Activated T-cell treated with anti-CD3 and anti-CD28 coated beads, Interleukin-2, amount 50 U/mL, for 72 hours (primary cell): ENCODE measurements at regions not wholly inside any gene's neighbourhood (a gene's known extent, or its start where the extent isn't known, plus 50 kb on each side); places are given as distances from the start of the nearest gene placed in this dataset.
A peak's percentile ranks its signal among the peaks of the same experiment; 100 is the strongest.

Source experiments
- ATAC-seq, 2 donors: fragments of 150-1000 bp; cut with Tn5 transposase; replicated peaks in 1 of 2; 2 replicates each; pipeline ENCODE4 v1.10.0; 2021; ENCODE audit warnings: moderate library complexity in 2 of 2, mild to moderate bottlenecking in 1 of 2
- DNase-seq, 2 donors: peaks; one replicate each; pipeline ENCODE4 v3.0.0; 2021 to 2022; ENCODE audit warnings: mixed read lengths in 1 of 2
- H3K27ac Mint-ChIP-seq: one replicate; pipeline ENCODE4 v1.8.0; 2022; ENCODE audit warnings: mild to moderate bottlenecking, moderate library complexity, mixed read lengths
- H3K27me3 Mint-ChIP-seq: one replicate; pipeline ENCODE4 v1.8.0; 2022; ENCODE audit warnings: low read depth, mixed read lengths
- H3K36me3 Mint-ChIP-seq, 2 donors: one replicate each; pipeline ENCODE4 v1.8.0; 2022; ENCODE audit warnings: mixed read lengths in 2 of 2, mild to moderate bottlenecking in 1 of 2; ENCODE audit not compliant: insufficient read depth in 2 of 2
- H3K4me1 Mint-ChIP-seq: one replicate; pipeline ENCODE4 v1.8.0; 2022; ENCODE audit warnings: low read depth, mixed read lengths
- H3K4me3 Mint-ChIP-seq, 2 donors: one replicate each; pipeline ENCODE4 v1.8.0; 2022; ENCODE audit warnings: mild to moderate bottlenecking in 2 of 2, mixed read lengths in 2 of 2, moderate library complexity in 2 of 2
- H3K9me3 Mint-ChIP-seq, 2 donors: one replicate each; pipeline ENCODE4 v1.8.0; 2022; ENCODE audit warnings: mixed read lengths in 2 of 2

DNA sequence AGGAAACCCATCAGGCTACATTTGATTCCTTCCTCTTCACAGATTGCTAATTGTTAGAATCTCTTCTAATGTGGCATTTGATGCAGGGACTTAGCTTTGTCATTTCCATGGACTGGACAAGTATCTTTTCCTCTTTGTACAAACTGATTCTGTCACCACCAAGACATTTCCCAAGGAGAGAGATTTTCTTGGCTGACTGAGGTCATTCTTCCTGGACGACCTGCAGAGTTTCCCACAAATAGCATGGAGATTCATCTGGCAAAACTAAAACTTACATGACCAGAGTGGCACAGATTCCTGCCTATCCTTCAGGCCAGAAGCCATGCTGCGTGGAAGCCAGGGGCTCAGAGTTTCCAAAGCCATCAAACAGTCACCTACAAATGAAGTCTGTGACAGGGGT lies 269.2 kb upstream of the LRTM1 start:
- no peak overlapping the region for H3K27ac Mint-ChIP-seq
- no peak for DNase-seq
- peaks cover 3 to 5% of the 10 kb centered on the region in 2 donors for H3K9me3 Mint-ChIP-seq
- no peak for ATAC-seq
- no peaks in the 10 kb centered on the region for H3K27me3 Mint-ChIP-seq
- H3K4me1 Mint-ChIP-seq: no peaks in the 10 kb centered on the region
- no peaks in the 10 kb centered on the region for H3K36me3 Mint-ChIP-seq
- H3K4me3 Mint-ChIP-seq: no peak overlapping the region

DNA sequence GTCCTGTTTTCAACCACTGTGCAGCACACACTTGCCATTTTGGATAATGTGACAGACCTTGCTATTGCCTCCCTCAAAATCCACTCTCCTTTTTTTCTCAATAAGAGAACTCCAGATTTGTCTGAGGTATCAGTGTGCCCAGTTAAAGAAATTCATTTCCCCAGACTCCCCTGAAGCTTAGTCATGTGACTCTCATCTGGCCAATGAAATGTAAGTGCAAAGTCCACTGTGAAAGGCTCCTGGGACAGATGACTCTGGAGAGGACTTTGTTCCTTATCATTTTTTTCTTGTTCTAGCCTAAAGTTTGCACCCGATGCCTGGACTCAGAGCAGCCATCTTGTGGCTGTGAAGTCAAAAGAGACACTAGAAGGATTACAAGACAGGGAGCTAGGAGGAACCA lies 268.6 kb upstream of the LRTM1 start:
- no peak overlapping the region for H3K27ac Mint-ChIP-seq
- no peaks in the 10 kb centered on the region for H3K36me3 Mint-ChIP-seq
- no peak for ATAC-seq
- no peak for DNase-seq
- H3K4me3 Mint-ChIP-seq: no peak overlapping the region
- no peaks in the 10 kb centered on the region for H3K4me1 Mint-ChIP-seq
- H3K9me3 Mint-ChIP-seq: peaks cover 3 to 5% of the 10 kb centered on the region in 2 donors
- H3K27me3 Mint-ChIP-seq: no peaks in the 10 kb centered on the region

DNA sequence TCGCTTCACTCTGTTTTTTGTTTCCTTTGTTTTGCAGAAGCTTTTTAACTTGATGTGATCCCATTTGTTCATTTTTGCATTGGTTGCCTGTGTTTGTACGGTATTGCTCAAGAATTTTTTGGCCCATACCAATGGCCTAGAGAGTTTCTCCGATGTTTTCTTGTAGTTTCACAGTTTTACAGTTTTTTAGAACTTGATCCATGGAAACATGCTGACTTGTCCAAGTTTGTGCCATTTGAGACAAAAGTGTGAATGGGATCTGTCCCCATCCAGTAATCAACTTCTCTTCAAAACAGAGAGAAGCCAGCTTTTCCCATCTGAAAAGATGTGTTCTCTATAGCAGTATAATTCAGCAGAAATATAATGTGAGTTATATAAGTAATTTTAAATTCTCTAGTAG lies 266.5 kb upstream of the LRTM1 start:
- Mint-ChIP-seq H3K36me3 (no peaks in the 10 kb centered on the region), H3K9me3 (peaks cover 3 to 5% of the 10 kb centered on the region in 2 donors), H3K4me1 (no peaks in the 10 kb centered on the region), H3K27me3 (no peaks in the 10 kb centered on the region), H3K4me3 (no peak overlapping the region), H3K27ac (no peak overlapping the region)
- DNase-seq (no peak), ATAC-seq (no peak)

DNA sequence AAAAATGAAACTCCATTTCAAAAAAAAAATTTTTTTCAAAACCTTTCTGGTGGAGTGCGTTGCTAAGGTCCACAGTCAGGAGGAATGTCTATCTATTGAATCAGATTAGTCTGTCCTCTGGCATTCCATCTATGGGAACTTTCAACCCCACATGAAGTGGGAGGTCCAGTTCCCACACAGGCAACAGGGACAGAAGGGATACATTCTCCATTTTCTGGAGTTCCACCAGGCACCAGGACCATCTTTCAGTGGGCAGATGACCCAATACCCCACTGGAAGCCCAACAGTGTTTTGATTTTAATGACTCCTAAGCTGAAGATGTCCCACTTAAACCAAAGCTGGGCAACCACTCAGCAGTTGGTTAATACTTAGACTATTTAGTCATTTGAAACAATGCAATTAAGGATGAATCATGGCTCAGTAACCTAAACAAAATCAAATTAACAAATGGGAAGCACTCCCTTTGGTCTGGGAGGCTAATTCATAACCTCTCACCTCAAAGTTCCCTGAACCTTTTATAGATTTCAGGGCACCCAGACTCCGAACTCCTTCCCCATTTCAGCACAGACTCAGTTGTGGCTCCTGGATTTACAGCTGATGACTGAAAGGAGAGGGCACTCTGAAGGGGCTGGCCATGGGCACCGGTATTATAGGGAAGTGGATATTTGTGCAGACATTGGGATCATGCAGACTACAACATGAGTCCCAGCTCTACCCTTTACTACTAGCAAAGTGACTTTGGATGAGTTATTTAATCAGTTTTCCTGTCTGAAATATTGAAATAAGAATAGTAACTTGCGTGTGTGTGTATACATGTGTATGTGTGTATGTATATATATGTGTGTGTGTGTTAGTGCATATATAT lies 264.3 kb upstream of the LRTM1 start:
- no peak for ATAC-seq
- no peaks in the 10 kb centered on the region for H3K27me3 Mint-ChIP-seq

DNA sequence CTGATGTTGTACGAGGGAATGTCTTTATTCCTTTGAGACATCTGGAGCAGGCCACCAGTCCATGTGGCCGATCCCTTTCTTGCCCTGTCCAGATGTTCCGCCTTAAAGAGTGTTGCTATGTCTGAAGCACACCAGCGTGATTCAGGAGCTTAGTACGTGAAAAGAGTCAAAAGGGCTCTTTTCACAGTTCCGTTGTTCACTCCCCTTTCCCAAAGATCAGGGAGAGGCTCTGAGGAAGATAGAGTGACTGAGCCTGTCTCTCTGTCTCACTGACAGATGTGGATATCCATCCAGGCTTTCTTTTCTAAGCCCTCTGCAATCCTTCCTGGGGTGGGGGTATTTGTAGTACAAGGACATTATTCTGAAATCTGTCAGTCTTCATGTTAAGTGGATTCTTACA lies 262.5 kb upstream of the LRTM1 start:
- no peak for ATAC-seq
- Mint-ChIP-seq H3K4me1 (no peaks in the 10 kb centered on the region), H3K36me3 (no peaks in the 10 kb centered on the region), H3K27ac (no peak overlapping the region), H3K27me3 (no peaks in the 10 kb centered on the region), H3K9me3 (peaks cover 2 to 3% of the 10 kb centered on the region in 2 donors), H3K4me3 (no peak overlapping the region)
- no peak for DNase-seq

More for the DNA sequence above, 264.3 kb upstream of the LRTM1 start:
- Mint-ChIP-seq H3K4me3 (no peak overlapping the region), H3K4me1 (no peaks in the 10 kb centered on the region), H3K9me3 (peaks cover 2 to 3% of the 10 kb centered on the region in 2 donors), H3K27ac (no peak overlapping the region), H3K36me3 (no peaks in the 10 kb centered on the region)
- DNase-seq: no peak

DNA sequence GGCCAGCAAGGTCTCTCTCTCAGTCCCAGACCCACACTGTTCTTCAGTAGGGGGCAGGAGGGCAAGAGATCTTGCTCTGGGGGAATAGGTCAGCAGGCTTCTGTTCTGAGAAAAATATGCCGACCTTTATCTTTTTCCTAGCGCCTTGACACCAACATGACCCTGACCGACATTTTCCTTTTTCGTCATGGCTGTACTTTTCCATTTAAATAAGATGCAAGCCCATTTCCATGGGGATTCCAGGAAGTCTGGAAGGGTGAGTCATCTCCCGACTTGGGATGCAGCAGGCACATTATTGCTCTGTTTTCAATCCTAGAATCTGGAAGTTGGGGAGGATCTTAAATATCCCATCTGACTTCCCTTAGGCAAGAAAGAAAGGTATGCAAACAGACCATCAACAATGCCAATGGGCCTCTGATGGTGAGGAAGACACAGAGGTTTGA lies 261.5 kb upstream of the LRTM1 start:
- Mint-ChIP-seq H3K27ac (no peak overlapping the region), H3K4me1 (no peaks in the 10 kb centered on the region), H3K9me3 (peaks cover 2 to 3% of the 10 kb centered on the region in 2 donors), H3K4me3 (no peak overlapping the region), H3K36me3 (no peaks in the 10 kb centered on the region), H3K27me3 (no peaks in the 10 kb centered on the region)
- ATAC-seq: no peak
- DNase-seq: no peak

DNA sequence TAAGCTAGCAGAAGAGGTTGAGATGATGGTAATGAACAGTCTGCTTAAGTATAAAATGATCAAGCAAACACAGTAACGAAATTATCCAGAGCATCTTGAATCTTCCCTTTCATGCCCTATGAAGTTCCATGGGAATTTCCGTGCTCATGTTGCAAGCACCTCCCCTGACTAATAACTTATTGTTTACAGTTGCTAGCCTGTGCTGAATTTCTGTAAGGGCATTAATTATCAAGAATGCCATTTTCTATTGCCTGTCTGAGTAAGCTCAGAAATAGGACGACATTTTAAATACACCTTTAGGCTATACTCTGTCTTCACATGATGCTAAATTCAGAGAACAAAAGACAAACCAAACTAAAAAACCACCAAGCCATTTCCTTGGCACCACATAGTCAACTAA lies 257.5 kb upstream of the LRTM1 start:
- Mint-ChIP-seq H3K27me3 (no peaks in the 10 kb centered on the region), H3K9me3 (peaks cover 0 to 2% of the 10 kb centered on the region in 2 donors), H3K4me1 (no peaks in the 10 kb centered on the region), H3K4me3 (no peak overlapping the region), H3K36me3 (no peaks in the 10 kb centered on the region), H3K27ac (no peak overlapping the region)
- ATAC-seq (no peak), DNase-seq (no peak)

DNA sequence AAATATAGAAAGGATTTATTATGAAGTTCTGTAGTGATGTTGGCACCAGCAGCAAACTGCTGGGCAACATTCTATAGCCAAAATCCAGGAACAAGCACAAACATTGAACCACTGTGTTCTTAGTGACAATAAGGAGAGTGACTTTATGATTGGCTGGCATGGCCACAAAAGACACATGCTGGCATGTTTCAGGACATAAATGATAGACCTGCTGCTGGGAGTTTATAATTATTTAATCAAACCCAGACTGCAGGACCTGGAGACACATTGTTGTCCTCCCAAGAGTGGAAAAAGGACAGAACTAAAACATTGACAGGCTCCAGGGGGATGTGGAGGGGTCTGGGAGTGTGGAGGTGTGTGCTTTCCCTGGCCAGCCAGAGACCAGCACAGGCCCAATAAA lies 255.3 kb upstream of the LRTM1 start:
- Mint-ChIP-seq H3K27ac (no peak overlapping the region), H3K4me3 (no peak overlapping the region), H3K27me3 (no peaks in the 10 kb centered on the region), H3K9me3 (no peaks in the 10 kb centered on the region), H3K4me1 (no peaks in the 10 kb centered on the region), H3K36me3 (no peaks in the 10 kb centered on the region)
- DNase-seq: no peak
- no peak for ATAC-seq

DNA sequence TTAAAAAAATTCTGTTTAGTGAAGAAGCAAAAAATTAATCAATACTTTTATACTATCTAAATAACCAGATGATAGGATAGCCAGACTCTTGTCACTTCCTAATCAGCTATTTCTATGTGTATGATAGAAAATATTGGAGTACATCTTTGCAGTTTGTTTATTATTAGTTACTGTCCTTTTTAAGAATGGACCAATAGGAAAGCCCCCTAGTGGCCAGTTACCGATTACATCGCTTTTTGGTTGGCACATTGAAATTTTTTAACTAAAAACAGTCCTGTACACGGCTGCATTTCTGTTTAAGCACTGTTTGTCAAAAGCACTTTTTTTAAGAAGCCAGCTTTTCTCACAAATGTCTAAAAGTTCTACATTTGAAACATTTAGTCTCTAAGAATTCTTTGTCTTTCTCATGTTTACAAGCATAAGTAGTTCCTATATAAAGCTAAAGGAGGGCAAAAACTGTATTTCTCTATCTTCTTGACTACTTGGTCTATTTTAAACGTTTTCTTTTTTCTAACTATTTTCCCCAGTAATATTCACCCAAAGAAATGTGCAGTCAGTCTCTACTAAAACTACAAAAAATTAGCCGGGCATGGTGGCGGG lies 253.2 kb upstream of the LRTM1 start:
- H3K27me3 Mint-ChIP-seq: no peaks in the 10 kb centered on the region

DNA sequence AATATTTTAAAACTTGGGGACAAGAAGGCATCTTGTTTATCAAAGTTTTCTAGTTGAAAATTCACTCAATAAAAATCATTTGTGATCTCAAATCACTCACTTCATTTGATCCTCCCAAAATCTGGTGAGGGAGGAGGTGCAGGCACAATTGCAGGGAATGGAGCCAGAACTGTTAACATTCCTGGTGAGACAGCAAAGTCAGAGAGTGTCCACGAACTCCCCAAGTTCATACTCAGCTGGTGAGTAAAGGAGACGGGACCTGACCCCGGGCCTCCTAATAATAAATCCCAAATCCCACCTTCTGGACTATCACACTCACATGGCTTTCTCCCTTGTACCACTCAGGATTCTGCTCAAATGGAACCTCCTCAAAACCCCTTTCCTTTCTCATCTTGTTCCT lies 252.3 kb upstream of the LRTM1 start:
- H3K4me1 Mint-ChIP-seq: no peaks in the 10 kb centered on the region
- H3K27me3 Mint-ChIP-seq: no peaks in the 10 kb centered on the region
- no peaks in the 10 kb centered on the region for H3K36me3 Mint-ChIP-seq
- H3K9me3 Mint-ChIP-seq: no peaks in the 10 kb centered on the region
- no peak overlapping the region for H3K4me3 Mint-ChIP-seq
- no peak for ATAC-seq
- no peak for DNase-seq
- H3K27ac Mint-ChIP-seq: no peak overlapping the region

More for the DNA sequence above, 253.2 kb upstream of the LRTM1 start:
- H3K4me3 Mint-ChIP-seq: no peak overlapping the region
- no peaks in the 10 kb centered on the region for H3K9me3 Mint-ChIP-seq
- H3K27ac Mint-ChIP-seq: no peak overlapping the region
- ATAC-seq (no peak), DNase-seq (peak in 1 of 2 donors; percentile 5)
- no peaks in the 10 kb centered on the region for H3K4me1 Mint-ChIP-seq
- H3K36me3 Mint-ChIP-seq: no peaks in the 10 kb centered on the region

DNA sequence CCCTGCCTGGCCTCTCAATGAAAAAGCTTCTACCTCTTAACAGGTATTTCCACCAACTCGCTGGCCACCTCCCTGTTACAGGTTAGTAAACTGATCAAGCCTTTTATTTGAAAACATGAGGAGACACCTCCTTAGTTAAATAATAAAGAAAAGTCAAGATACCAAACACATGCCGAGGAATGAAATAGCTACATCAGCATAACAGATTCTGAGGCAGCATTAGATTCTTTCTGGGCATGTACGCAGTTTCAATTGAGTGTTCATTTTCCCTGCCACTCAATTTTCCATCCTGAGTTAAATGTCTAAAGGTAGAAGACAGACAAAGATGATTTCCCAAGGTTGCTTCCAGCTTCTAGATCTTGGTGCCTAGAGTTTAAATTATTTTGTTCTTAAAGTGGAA lies 250.5 kb upstream of the LRTM1 start:
- ATAC-seq: no peak
- no peak for DNase-seq
- Mint-ChIP-seq H3K36me3 (no peaks in the 10 kb centered on the region), H3K27ac (no peak overlapping the region), H3K27me3 (no peaks in the 10 kb centered on the region), H3K9me3 (no peaks in the 10 kb centered on the region), H3K4me1 (no peaks in the 10 kb centered on the region), H3K4me3 (no peak overlapping the region)

DNA sequence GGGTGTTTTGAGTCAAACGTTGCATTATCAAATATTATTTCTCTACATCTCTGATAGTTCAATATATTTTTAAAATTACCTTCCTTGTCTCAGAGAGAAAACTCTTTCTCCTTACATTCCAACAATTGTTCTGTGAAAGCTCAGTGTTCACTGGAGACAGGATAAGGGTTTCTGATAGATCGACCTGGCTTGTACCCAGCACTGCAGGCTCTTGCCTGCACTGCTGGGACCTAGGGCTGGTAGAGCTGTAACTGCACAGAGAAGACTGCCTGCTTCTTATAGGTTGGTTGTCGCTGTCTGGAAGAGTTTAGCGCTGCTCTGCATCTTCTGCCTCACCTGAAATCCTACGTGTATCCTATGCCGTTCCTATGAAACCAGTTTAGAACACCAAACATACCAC lies 249.9 kb upstream of the LRTM1 start:
- H3K4me1 Mint-ChIP-seq: no peaks in the 10 kb centered on the region
- H3K9me3 Mint-ChIP-seq: no peaks in the 10 kb centered on the region
- DNase-seq (no peak), ATAC-seq (no peak)
- H3K27ac Mint-ChIP-seq: no peak overlapping the region
- H3K36me3 Mint-ChIP-seq: no peaks in the 10 kb centered on the region
- no peak overlapping the region for H3K4me3 Mint-ChIP-seq
- no peaks in the 10 kb centered on the region for H3K27me3 Mint-ChIP-seq

DNA sequence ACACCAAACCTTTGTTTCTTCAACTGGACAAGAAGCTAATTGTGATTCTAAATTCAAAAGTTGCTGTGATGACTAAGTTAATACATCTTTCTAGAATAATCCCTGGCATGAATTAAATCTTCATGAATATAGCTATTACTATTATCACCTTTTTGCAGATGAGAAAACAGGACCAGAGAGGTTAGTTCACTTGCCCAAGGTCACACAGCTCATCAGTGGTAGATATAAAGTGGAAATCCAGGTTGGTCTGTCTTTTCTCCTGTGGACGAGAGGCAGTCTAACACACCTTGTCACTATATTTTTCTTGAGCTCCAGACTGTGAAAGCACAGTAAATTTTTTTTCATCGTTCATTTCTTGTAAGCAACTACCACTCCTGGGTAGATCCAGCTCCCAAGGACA lies 247.6 kb upstream of the LRTM1 start:
- H3K4me1 Mint-ChIP-seq: no peaks in the 10 kb centered on the region
- no peaks in the 10 kb centered on the region for H3K27me3 Mint-ChIP-seq
- no peak for DNase-seq
- no peak overlapping the region for H3K4me3 Mint-ChIP-seq
- H3K27ac Mint-ChIP-seq: no peak overlapping the region
- H3K36me3 Mint-ChIP-seq: peaks cover 0 to 2% of the 10 kb centered on the region in 2 donors
- no peak for ATAC-seq
- peaks cover 0 to 6% of the 10 kb centered on the region in 2 donors for H3K9me3 Mint-ChIP-seq

DNA sequence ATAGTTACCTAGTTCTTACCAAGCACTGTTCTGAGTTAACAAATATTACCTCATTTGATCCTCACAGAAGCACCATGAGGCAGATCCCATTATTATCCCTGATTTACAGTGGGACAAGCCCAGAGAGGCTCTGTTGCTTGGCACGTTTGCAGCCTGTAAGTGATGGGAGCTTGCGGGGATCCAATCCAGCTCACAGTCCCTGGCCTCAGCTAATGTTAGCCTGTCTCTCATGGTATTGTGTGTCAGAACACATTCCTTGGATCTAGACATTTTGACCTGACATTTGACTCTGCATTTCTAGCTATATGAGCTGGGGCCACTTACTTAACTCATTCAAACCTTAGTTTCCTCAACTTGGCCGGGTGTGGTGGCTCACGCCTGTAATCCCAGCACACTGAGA lies 246.9 kb upstream of the LRTM1 start:
- H3K36me3 Mint-ChIP-seq: peaks cover 0 to 2% of the 10 kb centered on the region in 2 donors
- DNase-seq: no peak
- no peaks in the 10 kb centered on the region for H3K27me3 Mint-ChIP-seq
- H3K27ac Mint-ChIP-seq: no peak overlapping the region
- H3K9me3 Mint-ChIP-seq: peaks cover 0 to 6% of the 10 kb centered on the region in 2 donors
- H3K4me1 Mint-ChIP-seq: no peaks in the 10 kb centered on the region
- no peak for ATAC-seq
- no peak overlapping the region for H3K4me3 Mint-ChIP-seq
